ENCODE measurements at regions not wholly inside any gene's neighbourhood (a gene's known extent, or its start where the extent isn't known, plus 50 kb on each side); places are given as distances from the start of the nearest gene placed in this dataset.

DNA sequence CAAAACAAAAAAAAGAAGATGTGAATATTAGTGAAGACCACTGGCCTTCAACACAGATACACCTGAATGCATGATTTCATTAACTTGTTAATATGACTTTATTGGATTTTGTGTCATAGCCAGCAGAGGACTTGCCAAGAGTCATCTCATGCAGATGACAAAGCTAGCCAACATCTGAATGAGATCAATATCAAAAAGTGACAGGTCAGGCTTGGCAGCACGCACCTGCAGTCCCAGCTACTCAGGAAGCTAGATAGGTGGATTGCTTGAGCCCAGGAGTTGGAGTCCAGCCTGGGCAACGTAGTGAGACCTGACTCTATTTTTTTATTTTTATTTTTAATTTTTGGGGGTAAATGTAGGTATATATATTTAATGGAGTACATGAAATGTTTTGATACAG is 54.5 kb upstream of the TGIF1 start:
- TF ChIP-seq, protein P1, sequence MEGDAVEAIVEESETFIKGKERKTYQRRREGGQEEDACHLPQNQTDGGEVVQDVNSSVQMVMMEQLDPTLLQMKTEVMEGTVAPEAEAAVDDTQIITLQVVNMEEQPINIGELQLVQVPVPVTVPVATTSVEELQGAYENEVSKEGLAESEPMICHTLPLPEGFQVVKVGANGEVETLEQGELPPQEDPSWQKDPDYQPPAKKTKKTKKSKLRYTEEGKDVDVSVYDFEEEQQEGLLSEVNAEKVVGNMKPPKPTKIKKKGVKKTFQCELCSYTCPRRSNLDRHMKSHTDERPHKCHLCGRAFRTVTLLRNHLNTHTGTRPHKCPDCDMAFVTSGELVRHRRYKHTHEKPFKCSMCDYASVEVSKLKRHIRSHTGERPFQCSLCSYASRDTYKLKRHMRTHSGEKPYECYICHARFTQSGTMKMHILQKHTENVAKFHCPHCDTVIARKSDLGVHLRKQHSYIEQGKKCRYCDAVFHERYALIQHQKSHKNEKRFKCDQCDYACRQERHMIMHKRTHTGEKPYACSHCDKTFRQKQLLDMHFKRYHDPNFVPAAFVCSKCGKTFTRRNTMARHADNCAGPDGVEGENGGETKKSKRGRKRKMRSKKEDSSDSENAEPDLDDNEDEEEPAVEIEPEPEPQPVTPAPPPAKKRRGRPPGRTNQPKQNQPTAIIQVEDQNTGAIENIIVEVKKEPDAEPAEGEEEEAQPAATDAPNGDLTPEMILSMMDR (conservative IDR thresholded peaks at IDR 0.05; ENCODE audit: low read length): no peak
- DNase-seq (ENCODE audit: low read depth): no peak
- no peak overlapping the region for H3K4me3 ChIP-seq (ENCODE audit: low read length)

GRCh38 chr18:3397031-3397750 is 52.8 kb upstream of the TGIF1 start:
- no peak overlapping the region for H3K4me3 ChIP-seq (ENCODE audit: low read length)
- DNase-seq (ENCODE audit: low read depth): no peak
- TF ChIP-seq, protein P1 (conservative IDR thresholded peaks at IDR 0.05; ENCODE audit: low read length): no peak

GRCh38 chr18:3397786-3398185 is 52.2 kb upstream of the TGIF1 start:
- TF ChIP-seq, protein P1 (conservative IDR thresholded peaks at IDR 0.05; ENCODE audit: low read length): no peak
- no peak for DNase-seq (ENCODE audit: low read depth)
- no peak overlapping the region for H3K4me3 ChIP-seq (ENCODE audit: low read length)
